GM12864 (cell line): ENCODE measurements at regions not wholly inside any gene's neighbourhood (a gene's known extent, or its start where the extent isn't known, plus 50 kb on each side); places are given as distances from the start of the nearest gene placed in this dataset.

Experiments used
- DNase-seq: peaks from one replicate; pipeline ENCODE4 v3.0.0-alpha.2; 2011; ENCODE audit warnings: low read depth
- H3K4me3 ChIP-seq: 2 replicates; pipeline ENCODE4 v1.5.1; 2011; ENCODE audit warnings: mild to moderate bottlenecking, low read depth, low read length, control low read depth
- CTCF ChIP-seq: IDR thresholded peaks from 2 replicates; pipeline ENCODE4 v1.5.1; 2011; ENCODE audit warnings: low read depth, mild to moderate bottlenecking, moderate library complexity, low read length, control low read depth, inconsistent platforms; ENCODE audit errors: missing control alignments

DNA sequence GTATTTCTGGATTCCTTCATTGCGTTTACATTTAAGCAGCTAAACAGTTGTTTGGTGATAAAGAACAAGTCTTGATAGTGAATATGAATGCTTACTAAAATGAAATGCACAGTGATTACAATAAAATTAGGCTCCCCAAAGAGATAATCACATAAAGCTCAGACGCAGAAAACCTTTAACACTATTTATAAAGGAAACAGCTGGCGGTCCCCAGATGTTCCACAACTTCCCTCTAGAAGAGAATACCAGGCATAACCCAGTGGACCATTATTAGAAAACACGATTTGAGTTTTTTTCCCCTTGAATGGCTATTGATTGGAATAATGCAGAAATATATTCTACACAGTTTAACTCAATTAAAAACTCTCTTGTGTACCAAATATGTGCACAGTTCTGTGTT lies 573.2 kb downstream of the DIPK2A start:
- TF ChIP-seq CTCF = no peak
- DNase-seq = no peak
- H3K4me3 ChIP-seq = no peak overlapping the region

- no peak for DNase-seq
- no peak for TF ChIP-seq CTCF
- no peak overlapping the region for H3K4me3 ChIP-seq
Measured at GRCh38 chr3:144546539-144546938, 574.9 kb downstream of the DIPK2A start.

DNA sequence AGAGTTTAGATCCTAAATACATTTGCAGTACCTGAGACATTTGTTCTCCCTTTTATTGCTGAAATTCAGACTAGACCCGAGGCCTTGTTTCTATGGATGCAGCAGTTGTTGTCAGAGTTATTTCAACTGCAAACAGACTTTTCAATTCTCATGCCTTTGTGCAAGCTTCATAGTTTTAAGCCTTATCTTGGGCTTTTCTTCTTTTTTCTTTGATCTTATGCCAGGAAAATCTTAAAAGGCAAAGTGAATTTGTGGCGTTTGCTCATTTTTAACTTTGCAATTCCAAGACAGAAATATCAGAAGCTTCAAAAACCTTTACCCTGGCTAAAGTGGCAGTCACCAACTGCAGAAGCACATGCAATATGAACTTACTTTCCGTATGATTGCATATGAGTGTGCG lies 576.7 kb downstream of the DIPK2A start:
- H3K4me3 ChIP-seq = no peak overlapping the region
- no peak for DNase-seq
- no peak for TF ChIP-seq CTCF

DNA sequence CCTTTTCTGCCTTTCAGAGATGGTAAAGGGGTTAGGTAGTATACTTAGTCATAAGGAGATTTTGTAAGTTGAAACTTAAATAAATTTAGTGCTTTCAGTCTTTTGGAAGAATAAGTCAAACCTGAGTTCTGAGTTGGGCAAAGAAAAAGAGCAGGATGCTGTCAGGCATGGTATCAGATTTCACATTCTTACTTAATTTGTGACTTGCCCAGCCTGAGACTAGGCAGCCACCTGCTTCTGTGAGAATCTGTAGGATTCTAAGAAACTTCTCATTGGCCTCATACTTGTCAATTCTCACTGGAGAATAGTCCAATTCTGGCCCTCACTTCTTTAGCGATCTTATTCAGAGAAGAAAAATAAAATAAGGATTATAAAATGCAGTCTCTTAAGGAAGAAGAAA lies 577.5 kb downstream of the DIPK2A start:
- no peak for TF ChIP-seq CTCF
- no peak overlapping the region for H3K4me3 ChIP-seq
- no peak for DNase-seq

DNA sequence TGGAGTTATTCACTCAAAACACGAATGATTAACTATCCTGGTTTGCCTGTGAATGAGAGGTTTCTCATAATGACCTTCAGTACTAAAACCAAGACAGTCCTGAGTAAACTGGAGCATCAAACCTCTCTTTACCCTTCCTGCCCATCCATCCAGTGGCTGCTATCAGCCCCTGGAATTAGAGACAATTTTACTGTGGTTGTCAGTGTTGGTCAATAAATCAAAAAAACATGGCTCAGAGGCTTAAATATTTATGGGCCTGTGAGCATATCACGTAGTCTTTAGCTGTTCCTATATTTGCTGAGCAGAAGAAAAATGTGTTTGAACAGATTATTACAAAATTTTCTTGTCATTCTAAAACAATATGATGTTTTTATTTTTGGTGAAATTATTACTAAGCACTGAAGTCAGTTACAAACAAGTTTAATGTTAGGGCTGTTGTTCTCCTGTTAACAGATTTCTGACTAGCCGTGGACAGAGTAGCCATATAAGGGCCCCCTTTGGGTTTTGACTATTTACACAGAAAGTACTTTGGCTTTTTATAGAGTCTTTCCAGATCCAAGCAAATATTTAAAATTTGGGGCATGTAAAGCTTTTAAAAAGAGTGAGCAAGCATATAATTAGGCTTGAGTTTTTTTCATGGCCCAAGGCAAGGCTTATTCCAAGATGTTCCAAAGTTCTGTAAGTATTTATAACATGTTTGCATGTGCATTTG lies 580.9 kb downstream of the DIPK2A start:
- no peak for TF ChIP-seq CTCF
- no peak overlapping the region for H3K4me3 ChIP-seq
- no peak for DNase-seq

- no peak overlapping the region for H3K4me3 ChIP-seq
- no peak for TF ChIP-seq CTCF
- DNase-seq = no peak
Measured at GRCh38 chr3:144553301-144553700, 581.7 kb downstream of the DIPK2A start.

DNA sequence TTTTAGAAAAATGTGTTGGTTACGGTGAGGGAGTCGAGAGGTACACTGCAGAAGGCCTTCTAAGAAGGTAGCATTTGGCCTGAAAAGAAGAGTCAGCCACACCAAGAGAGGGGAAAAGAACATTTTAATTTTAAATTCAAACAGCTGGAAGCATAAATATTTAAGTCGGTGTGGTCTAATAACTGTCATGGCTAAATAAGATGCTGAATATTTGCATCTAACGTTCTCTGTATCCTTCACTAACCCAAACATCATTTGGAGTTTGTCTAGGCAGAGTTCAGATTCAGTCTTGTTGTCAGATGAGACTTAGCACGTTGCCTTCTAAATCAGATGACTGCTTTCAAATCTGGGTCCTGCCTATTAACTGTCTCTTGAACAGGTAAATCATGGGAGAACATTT lies 583.3 kb downstream of the DIPK2A start:
- no peak for DNase-seq
- H3K4me3 ChIP-seq = no peak overlapping the region
- TF ChIP-seq CTCF = no peak
